ENCODE measurements at regions not wholly inside any gene's neighbourhood (a gene's known extent, or its start where the extent isn't known, plus 50 kb on each side); places are given as distances from the start of the nearest gene placed in this dataset.

DNA sequence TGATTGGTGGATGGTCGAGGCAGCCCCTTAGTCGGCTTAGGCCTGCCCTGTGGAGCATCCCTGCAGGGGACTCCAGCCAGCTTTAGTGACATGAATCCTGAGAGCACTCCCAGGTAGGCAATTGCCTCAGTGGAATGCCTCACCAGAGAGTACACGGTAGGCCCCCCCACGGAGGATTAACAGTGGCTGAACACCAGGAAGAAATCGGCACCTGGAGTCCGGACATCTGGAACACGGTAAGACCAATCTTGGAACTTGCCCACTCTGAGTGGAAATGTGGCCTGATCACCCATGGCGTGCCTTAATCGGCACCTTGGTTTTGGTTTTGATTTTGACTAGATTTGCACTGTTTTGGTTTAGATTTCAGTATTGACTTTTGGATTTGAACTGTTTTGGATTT, 326.2 kb upstream of the NCKAP5 start:
- TF ChIP-seq, protein P1, sequence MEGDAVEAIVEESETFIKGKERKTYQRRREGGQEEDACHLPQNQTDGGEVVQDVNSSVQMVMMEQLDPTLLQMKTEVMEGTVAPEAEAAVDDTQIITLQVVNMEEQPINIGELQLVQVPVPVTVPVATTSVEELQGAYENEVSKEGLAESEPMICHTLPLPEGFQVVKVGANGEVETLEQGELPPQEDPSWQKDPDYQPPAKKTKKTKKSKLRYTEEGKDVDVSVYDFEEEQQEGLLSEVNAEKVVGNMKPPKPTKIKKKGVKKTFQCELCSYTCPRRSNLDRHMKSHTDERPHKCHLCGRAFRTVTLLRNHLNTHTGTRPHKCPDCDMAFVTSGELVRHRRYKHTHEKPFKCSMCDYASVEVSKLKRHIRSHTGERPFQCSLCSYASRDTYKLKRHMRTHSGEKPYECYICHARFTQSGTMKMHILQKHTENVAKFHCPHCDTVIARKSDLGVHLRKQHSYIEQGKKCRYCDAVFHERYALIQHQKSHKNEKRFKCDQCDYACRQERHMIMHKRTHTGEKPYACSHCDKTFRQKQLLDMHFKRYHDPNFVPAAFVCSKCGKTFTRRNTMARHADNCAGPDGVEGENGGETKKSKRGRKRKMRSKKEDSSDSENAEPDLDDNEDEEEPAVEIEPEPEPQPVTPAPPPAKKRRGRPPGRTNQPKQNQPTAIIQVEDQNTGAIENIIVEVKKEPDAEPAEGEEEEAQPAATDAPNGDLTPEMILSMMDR (IDR thresholded peaks at IDR 0.05), result no peak
- no peak for TF ChIP-seq POLR2A (IDR thresholded peaks at IDR 0.05)
- no peak for TF ChIP-seq POLR2AphosphoS5 (IDR thresholded peaks at IDR 0.05)
